ENCODE measurements at regions not wholly inside any gene's neighbourhood (a gene's known extent, or its start where the extent isn't known, plus 50 kb on each side); places are given as distances from the start of the nearest gene placed in this dataset.
"Not testable (repeated sequence)": the region's sequence is repeated elsewhere in the genome, so short reads cannot be mapped to it uniquely, and the experiment has no call there.

DNA sequence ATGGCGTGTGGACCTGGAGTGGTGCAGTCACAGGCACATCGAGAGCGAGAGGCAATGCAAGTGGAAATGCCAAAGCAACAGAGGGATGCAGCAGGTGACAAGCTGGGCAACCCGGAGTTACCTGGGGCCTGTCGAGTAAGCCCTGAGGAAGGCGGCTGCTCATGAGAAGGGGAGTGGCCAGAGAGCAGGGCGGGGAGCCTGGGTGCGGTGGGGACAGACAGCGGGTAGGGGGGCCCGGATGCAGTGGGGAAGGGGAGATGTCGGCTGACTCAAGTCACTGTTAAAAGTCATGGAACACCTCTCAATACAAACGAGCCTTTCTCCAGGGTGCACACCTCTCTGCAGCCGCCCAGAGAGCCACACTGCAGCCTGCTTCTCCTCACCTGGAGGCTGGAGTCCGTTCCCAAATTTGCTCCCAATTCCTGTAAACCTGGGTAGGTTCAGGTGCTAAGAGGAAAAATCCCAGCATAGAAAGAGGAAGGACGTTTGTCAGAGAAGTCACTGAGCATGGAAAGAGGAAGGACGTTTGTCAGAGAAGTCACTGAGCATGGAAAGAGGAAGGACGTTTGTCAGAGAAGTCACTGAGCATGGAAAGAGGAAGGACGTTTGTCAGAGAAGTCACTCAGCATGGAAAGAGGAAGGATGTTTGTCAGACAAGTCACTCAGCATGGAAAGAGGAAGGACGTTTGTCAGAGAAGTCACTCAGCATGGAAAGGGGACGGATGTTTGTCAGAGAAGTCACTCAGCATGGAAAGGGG is 71.7 kb upstream of the TWIST2 start:
- Histone ChIP-seq H3K4me2 (ENCODE audit: low read depth, low read length, poor library complexity, severe bottlenecking) (no peak overlapping the region), H3K79me2 (ENCODE audit: insufficient read depth, low read length) (no peaks in the 10 kb centered on the region), H3K9ac (ENCODE audit: low read length) (no peak overlapping the region), H3K9me2 (replicated peaks; ENCODE audit: insufficient read depth, low read length) (no peaks in the 10 kb centered on the region), H3F3A (ENCODE audit: insufficient read depth) (peaks cover 4% of the 10 kb centered on the region; the same call in 1 of the 2 replicates), H3K36me3 (ENCODE audit: low read length) (no peaks in the 10 kb centered on the region), H3K9me3 (ENCODE audit: insufficient read depth, low read length) (peaks cover 5% of the 10 kb centered on the region; the same call in 1 of the 2 replicates), H3K27ac (ENCODE audit: low read depth, low read length) (no peak overlapping the region), H2AFZ (ENCODE audit: low read depth, low read length, severe bottlenecking) (no peak overlapping the region), H4K20me1 (ENCODE audit: low read depth, low read length) (no peaks in the 10 kb centered on the region), H3K4me3 (ENCODE audit: insufficient read depth, low read length, poor library complexity, severe bottlenecking) (no peak overlapping the region), H3K27me3 (ENCODE audit: low read length) (no peaks in the 10 kb centered on the region)
- TF ChIP-seq, protein P1, sequence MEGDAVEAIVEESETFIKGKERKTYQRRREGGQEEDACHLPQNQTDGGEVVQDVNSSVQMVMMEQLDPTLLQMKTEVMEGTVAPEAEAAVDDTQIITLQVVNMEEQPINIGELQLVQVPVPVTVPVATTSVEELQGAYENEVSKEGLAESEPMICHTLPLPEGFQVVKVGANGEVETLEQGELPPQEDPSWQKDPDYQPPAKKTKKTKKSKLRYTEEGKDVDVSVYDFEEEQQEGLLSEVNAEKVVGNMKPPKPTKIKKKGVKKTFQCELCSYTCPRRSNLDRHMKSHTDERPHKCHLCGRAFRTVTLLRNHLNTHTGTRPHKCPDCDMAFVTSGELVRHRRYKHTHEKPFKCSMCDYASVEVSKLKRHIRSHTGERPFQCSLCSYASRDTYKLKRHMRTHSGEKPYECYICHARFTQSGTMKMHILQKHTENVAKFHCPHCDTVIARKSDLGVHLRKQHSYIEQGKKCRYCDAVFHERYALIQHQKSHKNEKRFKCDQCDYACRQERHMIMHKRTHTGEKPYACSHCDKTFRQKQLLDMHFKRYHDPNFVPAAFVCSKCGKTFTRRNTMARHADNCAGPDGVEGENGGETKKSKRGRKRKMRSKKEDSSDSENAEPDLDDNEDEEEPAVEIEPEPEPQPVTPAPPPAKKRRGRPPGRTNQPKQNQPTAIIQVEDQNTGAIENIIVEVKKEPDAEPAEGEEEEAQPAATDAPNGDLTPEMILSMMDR (IDR thresholded peaks at IDR 0.05; ENCODE audit: insufficient read depth, low read length, poor library complexity, severe bottlenecking): no peak
- no peak for TF ChIP-seq EZH2phosphoT487 (conservative IDR thresholded peaks at IDR 0.05; ENCODE audit: low read length)

DNA sequence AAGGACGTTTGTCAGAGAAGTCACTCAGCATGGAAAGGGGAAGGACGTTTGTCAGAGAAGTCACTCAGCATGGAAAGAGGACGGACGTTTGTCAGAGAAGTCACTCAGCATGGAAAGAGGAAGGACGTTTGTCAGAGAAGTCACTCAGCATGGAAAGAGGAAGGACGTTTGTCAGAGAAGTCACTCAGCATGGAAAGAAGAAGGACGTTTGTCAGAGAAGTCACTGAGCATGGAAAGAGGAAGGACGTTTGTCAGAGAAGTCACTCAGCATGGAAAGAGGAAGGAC is 71.2 kb upstream of the TWIST2 start:
- H3K27me3 ChIP-seq (ENCODE audit: low read length); H3K79me2 ChIP-seq (ENCODE audit: insufficient read depth, low read length); H3K4me3 ChIP-seq (ENCODE audit: insufficient read depth, low read length, poor library complexity, severe bottlenecking); H4K20me1 ChIP-seq (ENCODE audit: low read depth, low read length); H3K9me3 ChIP-seq (ENCODE audit: insufficient read depth, low read length); H3K9ac ChIP-seq (ENCODE audit: low read length); H3K36me3 ChIP-seq (ENCODE audit: low read length); H3F3A ChIP-seq (ENCODE audit: insufficient read depth); H3K4me2 ChIP-seq (ENCODE audit: low read depth, low read length, poor library complexity, severe bottlenecking); H2AFZ ChIP-seq (ENCODE audit: low read depth, low read length, severe bottlenecking); H3K9me2 ChIP-seq (replicated peaks; ENCODE audit: insufficient read depth, low read length); H3K27ac ChIP-seq (ENCODE audit: low read depth, low read length): not testable (repeated sequence)

DNA sequence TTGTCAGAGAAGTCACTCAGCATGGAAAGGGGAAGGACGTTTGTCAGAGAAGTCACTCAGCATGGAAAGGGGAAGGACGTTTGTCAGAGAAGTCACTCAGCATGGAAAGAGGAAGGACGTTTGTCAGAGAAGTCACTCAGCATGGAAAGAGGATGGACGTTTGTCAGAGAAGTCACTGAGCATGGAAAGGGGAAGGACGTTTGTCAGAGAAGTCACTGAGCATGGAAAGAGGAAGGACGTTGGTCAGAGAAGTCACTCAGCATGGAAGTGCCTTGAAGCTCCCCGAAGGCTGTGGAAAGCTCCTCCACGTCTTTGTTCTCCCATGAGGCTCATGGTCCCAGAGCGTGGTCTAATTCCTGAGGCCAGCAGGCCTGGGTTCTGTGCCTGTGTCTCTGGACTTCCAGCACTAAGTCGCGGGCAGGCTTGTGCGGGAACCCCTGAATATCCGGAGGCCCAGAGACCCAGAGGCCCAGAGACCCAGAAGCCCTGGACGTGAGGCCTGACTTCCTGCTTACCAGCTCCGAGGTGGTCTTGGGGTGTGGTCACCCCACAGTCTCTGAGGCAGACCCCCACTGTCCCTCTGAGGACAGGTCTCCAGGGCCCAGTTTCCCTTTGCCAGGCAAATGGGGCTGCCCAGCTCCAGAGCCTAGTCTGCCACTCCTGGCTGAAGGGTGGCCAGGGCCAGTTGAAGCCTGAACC is 70.4 kb upstream of the TWIST2 start:
- no peaks in the 10 kb centered on the region for H3K79me2 ChIP-seq (ENCODE audit: insufficient read depth, low read length)
- no peak overlapping the region for H2AFZ ChIP-seq (ENCODE audit: low read depth, low read length, severe bottlenecking)
- H3K27ac ChIP-seq (ENCODE audit: low read depth, low read length): peak overlapping the region; percentile 68
- no peak overlapping the region for H3K4me2 ChIP-seq (ENCODE audit: low read depth, low read length, poor library complexity, severe bottlenecking)
- H3K4me3 ChIP-seq (ENCODE audit: insufficient read depth, low read length, poor library complexity, severe bottlenecking): no peak overlapping the region
- TF ChIP-seq, protein P1 (IDR thresholded peaks at IDR 0.05; ENCODE audit: insufficient read depth, low read length, poor library complexity, severe bottlenecking): no peak
- no peak for TF ChIP-seq EZH2phosphoT487 (conservative IDR thresholded peaks at IDR 0.05; ENCODE audit: low read length)
- H3K27me3 ChIP-seq (ENCODE audit: low read length): no peaks in the 10 kb centered on the region
- H3K36me3 ChIP-seq (ENCODE audit: low read length): no peaks in the 10 kb centered on the region
- peaks cover 4% of the 10 kb centered on the region; the same call in 1 of the 2 replicates for H3F3A ChIP-seq (ENCODE audit: insufficient read depth)
- no peak overlapping the region for H3K9ac ChIP-seq (ENCODE audit: low read length)
- no peaks in the 10 kb centered on the region for H3K9me2 ChIP-seq (replicated peaks; ENCODE audit: insufficient read depth, low read length)
- peaks cover 5% of the 10 kb centered on the region; the same call in 1 of the 2 replicates for H3K9me3 ChIP-seq (ENCODE audit: insufficient read depth, low read length)
- no peaks in the 10 kb centered on the region for H4K20me1 ChIP-seq (ENCODE audit: low read depth, low read length)
